Mucosa of rectum (tissue), 2 donors: ENCODE measurements at regions not wholly inside any gene's neighbourhood (a gene's known extent, or its start where the extent isn't known, plus 50 kb on each side); places are given as distances from the start of the nearest gene placed in this dataset.
"Not testable (repeated sequence)": the region's sequence is repeated elsewhere in the genome, so short reads cannot be mapped to it uniquely, and the experiment has no call there.

ENCODE experiments used
- H3K27ac ChIP-seq, 2 donors: one replicate each; pipeline ENCODE4 v1.7.0; 2013; ENCODE audit warnings: inconsistent platforms in 2 of 2, low read depth in 2 of 2, low read length in 2 of 2
- H3K27me3 ChIP-seq, 2 donors: one replicate each; pipeline ENCODE4 v1.7.0; 2013; ENCODE audit warnings: low read length in 2 of 2; ENCODE audit not compliant: control insufficient read depth in 2 of 2, insufficient read depth in 2 of 2
- H3K36me3 ChIP-seq, 2 donors: one replicate each; pipeline ENCODE4 v1.7.0; 2013; ENCODE audit warnings: low read length in 2 of 2; ENCODE audit not compliant: control insufficient read depth in 2 of 2, insufficient read depth in 2 of 2
- H3K4me1 ChIP-seq, 2 donors: one replicate each; pipeline ENCODE4 v1.7.0; 2013; ENCODE audit warnings: low read length in 2 of 2, mild to moderate bottlenecking in 1 of 2; ENCODE audit not compliant: control insufficient read depth in 2 of 2, insufficient read depth in 2 of 2
- H3K4me3 ChIP-seq, 2 donors: one replicate each; pipeline ENCODE4 v1.7.0; 2013; ENCODE audit warnings: low read length in 2 of 2
- H3K9ac ChIP-seq, 2 donors: one replicate each; pipeline ENCODE4 v1.7.0; 2013; ENCODE audit warnings: low read length in 2 of 2, low read depth in 1 of 2, mild to moderate bottlenecking in 1 of 2
- H3K9me3 ChIP-seq, 2 donors: one replicate each; pipeline ENCODE4 v1.7.0; 2013; ENCODE audit warnings: low read length in 2 of 2; ENCODE audit not compliant: control insufficient read depth in 2 of 2
- donor health status: healthy.
- donor health status: Normal muscosa, but diverticular disease.

- Histone ChIP-seq H3K4me3 (no peak overlapping the region), H3K27me3 (no peaks in the 10 kb centered on the region), H3K9ac (no peak overlapping the region), H3K27ac (no peak overlapping the region), H3K4me1 (no peaks in the 10 kb centered on the region), H3K36me3 (no peaks in the 10 kb centered on the region), H3K9me3 (no peaks in the 10 kb centered on the region)
Observed at GRCh38 chr13:90591927-90592268, 755.6 kb upstream of the MIR17HG start.

DNA sequence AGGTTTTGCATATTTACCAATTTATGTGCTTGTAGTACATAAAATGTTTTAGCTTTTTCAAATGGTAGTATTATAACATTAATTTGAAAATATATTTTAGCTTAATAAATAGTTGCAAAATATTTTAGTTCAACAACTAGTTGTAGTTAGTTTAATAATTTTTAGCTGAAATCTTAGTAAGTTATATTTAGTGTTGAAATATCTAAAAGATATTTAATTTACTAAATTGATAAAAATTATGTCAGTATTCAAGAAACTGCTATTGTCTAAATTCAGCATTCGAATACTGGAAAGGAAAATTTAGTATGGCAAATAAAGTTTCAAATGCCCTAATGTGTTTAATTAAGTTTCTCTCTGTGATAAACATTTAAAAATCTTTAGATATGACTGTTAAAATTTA lies 754.5 kb upstream of the MIR17HG start:
- Histone ChIP-seq H3K9ac (no peak overlapping the region), H3K27ac (no peak overlapping the region), H3K4me1 (no peaks in the 10 kb centered on the region), H3K4me3 (no peak overlapping the region), H3K27me3 (no peaks in the 10 kb centered on the region), H3K9me3 (no peaks in the 10 kb centered on the region), H3K36me3 (no peaks in the 10 kb centered on the region)

DNA sequence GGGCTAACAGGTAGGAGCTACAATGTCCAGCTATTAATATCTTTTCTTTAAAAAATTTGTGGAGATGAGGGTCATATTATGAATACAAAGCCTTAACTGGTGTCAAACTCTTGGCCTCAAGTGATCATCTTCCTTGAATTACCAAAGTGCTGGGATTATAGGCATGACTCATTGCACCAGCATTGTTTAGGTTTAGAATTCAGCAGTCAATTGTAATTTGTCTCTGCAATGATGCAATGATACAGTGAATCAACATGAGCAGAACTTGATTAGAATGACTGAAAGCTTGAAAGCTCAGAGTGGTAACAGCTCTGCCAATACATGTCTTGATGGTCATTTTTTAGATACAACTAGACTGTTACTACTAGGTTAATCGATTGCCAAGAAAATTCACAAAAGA lies 752.8 kb upstream of the MIR17HG start:
- no peaks in the 10 kb centered on the region for H3K4me1 ChIP-seq
- no peaks in the 10 kb centered on the region for H3K9me3 ChIP-seq
- H3K4me3 ChIP-seq = no peak overlapping the region
- no peaks in the 10 kb centered on the region for H3K27me3 ChIP-seq
- no peak overlapping the region for H3K27ac ChIP-seq
- no peak overlapping the region for H3K9ac ChIP-seq
- H3K36me3 ChIP-seq = no peaks in the 10 kb centered on the region

GRCh38 chr13:90605664-90606063 lies 741.8 kb upstream of the MIR17HG start:
- H3K9ac ChIP-seq = no peak overlapping the region
- no peak overlapping the region for H3K27ac ChIP-seq
- H3K4me3 ChIP-seq = no peak overlapping the region
- no peaks in the 10 kb centered on the region for H3K4me1 ChIP-seq
- H3K9me3 ChIP-seq = no peaks in the 10 kb centered on the region
- H3K27me3 ChIP-seq = no peaks in the 10 kb centered on the region
- H3K36me3 ChIP-seq = no peaks in the 10 kb centered on the region

GRCh38 chr13:90606921-90607320 lies 740.6 kb upstream of the MIR17HG start:
- not testable (repeated sequence) for H3K27ac ChIP-seq, H3K9ac ChIP-seq, H3K36me3 ChIP-seq, H3K4me1 ChIP-seq, H3K4me3 ChIP-seq, H3K27me3 ChIP-seq, H3K9me3 ChIP-seq

DNA sequence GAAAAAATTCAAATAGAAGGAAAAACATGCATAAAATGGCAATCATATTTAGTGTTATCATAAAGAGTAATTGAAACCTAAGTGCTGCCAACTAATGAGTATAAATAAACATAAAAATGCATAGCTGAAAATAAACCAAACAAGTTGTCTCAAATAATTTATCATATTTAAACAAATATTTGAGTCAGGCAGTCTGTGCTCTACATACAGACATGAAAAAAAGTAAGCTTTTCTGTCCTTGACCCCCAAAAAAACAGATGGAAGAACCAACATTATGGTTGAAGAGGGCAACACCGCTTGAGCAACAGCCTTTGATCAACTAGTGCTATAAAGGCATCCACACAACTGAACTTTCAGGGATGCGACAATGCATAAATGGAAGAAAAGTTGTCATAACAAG lies 735.1 kb upstream of the MIR17HG start:
- H3K36me3 ChIP-seq = no peaks in the 10 kb centered on the region
- H3K9me3 ChIP-seq = no peaks in the 10 kb centered on the region
- H3K4me1 ChIP-seq = no peaks in the 10 kb centered on the region
- H3K27me3 ChIP-seq = no peaks in the 10 kb centered on the region
- H3K27ac ChIP-seq = no peak overlapping the region
- no peak overlapping the region for H3K9ac ChIP-seq
- no peak overlapping the region for H3K4me3 ChIP-seq

GRCh38 chr13:90613076-90613795 lies 734.3 kb upstream of the MIR17HG start:
- Histone ChIP-seq H3K27me3 (no peaks in the 10 kb centered on the region), H3K9me3 (no peaks in the 10 kb centered on the region), H3K36me3 (no peaks in the 10 kb centered on the region), H3K27ac (no peak overlapping the region), H3K9ac (no peak overlapping the region), H3K4me1 (no peaks in the 10 kb centered on the region), H3K4me3 (no peak overlapping the region)

DNA sequence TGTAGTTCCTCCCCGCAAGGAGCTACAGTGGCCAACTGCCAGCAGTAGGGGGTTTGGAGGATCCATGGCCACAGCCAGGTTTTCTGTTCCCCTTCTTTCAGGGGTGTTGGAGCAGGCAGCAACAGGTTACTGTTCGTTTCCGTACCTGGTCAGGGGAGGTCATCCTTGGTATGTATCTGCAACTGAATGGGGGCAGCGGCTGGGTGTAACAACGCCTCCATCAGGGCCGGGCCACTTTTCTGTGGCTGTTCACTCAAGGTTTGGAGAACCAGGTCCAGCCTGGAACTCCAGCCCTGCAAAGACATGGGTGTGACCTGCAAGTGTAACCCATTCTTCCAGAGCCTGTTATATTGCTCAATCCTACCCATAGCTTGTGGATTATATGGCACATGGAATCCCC lies 732.3 kb upstream of the MIR17HG start:
- H3K9me3 ChIP-seq = no peaks in the 10 kb centered on the region
- no peaks in the 10 kb centered on the region for H3K27me3 ChIP-seq
- H3K9ac ChIP-seq = no peak overlapping the region
- H3K36me3 ChIP-seq = no peaks in the 10 kb centered on the region
- H3K27ac ChIP-seq = no peak overlapping the region
- no peaks in the 10 kb centered on the region for H3K4me1 ChIP-seq
- no peak overlapping the region for H3K4me3 ChIP-seq

DNA sequence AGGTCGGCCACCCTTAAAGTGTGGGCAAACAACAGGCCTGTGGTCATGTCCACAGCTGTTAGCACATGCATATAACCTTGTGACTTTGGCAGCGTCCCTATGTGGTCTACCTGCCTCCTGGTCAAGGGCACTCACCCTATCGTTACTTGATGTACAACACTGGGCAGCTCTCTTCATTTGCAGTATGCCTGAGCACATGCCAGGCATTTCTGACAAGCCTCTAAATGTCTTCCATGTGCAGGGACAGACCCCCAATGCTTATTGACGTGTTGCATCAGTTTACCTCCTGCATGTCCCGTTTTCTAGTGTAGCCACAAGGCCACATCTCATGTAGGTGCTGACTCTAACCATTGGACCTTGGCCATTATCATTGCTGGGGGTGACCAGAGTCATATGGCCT lies 731.7 kb upstream of the MIR17HG start:
- Histone ChIP-seq H3K4me1 (no peaks in the 10 kb centered on the region), H3K36me3 (no peaks in the 10 kb centered on the region), H3K9me3 (no peaks in the 10 kb centered on the region), H3K4me3 (no peak overlapping the region), H3K9ac (no peak overlapping the region), H3K27ac (no peak overlapping the region), H3K27me3 (no peaks in the 10 kb centered on the region)

DNA sequence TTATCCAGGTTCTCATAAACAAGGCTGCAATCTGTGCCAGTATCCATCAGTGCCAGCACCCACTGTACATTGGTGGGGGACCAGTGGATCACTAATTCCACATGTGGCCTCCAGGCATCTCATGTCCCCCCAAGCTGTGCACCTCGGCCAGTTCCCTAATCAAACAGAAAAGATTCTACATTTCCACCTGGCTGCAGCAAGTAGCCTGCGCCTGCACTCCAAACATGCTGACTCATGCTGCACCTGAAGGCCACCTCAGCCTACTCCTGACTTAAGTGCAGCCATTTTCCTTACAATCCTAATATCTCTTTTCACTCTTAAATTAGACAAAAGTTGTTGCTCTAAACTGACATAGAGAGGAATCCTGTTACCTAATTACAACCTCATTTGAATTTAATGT lies 729.4 kb upstream of the MIR17HG start:
- Histone ChIP-seq H3K27me3 (no peaks in the 10 kb centered on the region), H3K4me1 (no peaks in the 10 kb centered on the region), H3K9ac (no peak overlapping the region)

DNA sequence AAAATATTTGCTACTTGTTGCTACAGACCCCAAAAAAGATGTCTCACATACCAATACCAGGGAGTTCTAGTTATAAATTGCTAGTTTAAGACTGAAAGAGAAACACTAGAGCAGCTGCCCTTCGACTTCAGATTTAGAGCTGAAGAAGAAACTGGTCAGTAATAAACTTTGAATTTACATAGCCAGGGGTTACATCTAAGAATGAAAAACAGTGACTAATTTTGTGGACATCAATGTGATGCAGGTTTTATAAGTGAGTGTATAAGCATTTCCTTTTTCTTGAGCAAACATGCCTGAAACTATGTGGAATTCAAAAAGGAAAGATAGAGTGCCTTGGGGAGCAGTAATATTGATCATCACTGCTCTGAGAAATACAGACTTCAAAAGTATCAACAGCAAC lies 724.9 kb upstream of the MIR17HG start:
- Histone ChIP-seq H3K4me1 (no peaks in the 10 kb centered on the region), H3K27ac (no peak overlapping the region), H3K27me3 (no peaks in the 10 kb centered on the region), H3K9me3 (no peaks in the 10 kb centered on the region), H3K9ac (no peak overlapping the region), H3K36me3 (no peaks in the 10 kb centered on the region), H3K4me3 (no peak overlapping the region)

More for the DNA sequence above, 729.4 kb upstream of the MIR17HG start:
- Histone ChIP-seq H3K36me3 (no peaks in the 10 kb centered on the region), H3K27ac (no peak overlapping the region), H3K4me3 (no peak overlapping the region), H3K9me3 (no peaks in the 10 kb centered on the region)
